ENCODE measurements at regions not wholly inside any gene's neighbourhood (a gene's known extent, or its start where the extent isn't known, plus 50 kb on each side); places are given as distances from the start of the nearest gene placed in this dataset.

DNA sequence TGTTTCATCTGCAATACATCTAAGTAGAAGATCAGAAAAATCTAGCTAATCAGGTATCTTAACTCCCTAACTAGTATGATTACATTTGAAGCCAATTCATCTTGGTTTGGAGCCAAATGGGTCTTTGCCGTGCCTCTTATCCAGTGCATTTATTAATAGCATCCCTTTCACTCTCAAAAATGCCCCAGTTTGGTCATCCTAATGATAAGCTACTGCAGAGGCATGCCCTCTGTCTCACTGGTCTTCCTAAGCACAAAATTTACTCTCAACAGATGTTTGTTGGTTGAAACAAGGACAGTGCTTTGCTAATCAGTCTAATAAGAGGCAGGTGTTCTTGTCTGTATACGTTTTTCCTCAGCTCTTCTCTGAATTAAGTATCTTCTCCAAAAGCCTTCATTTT lies 403.2 kb downstream of the RAD51AP2 start:
- no peaks in the 10 kb centered on the region for H3K36me3 ChIP-seq (ENCODE audit: insufficient read depth, low read length)
- ChIA-PET CTCF (no interaction called here), POLR2A (no interaction called here)
- no peak for DNase-seq
- no peaks in the 10 kb centered on the region for H3K27me3 Mint-ChIP-seq
- H3K4me3 Mint-ChIP-seq = no peak overlapping the region
- no peak for ATAC-seq (ENCODE audit: poor library complexity)
- intact Hi-C loops (cut with DNase I, micrococcal nuclease) = no loop called here
- no peaks in the 10 kb centered on the region for H3K9me3 Mint-ChIP-seq
- no peaks in the 10 kb centered on the region for H3K9me3 ChIP-seq (ENCODE audit: control insufficient read depth in 1 of 2, insufficient read depth in 1 of 2, low read length in 2 of 2)
- H3K27ac ChIP-seq (ENCODE audit: low read depth in 1 of 2, low read length in 2 of 2) = no peak overlapping the region
- H3K4me1 Mint-ChIP-seq (ENCODE audit: low read depth) = no peaks in the 10 kb centered on the region
- no peaks in the 10 kb centered on the region for H3K27me3 ChIP-seq (ENCODE audit: control insufficient read depth in 1 of 2, insufficient read depth in 2 of 2, low read length in 2 of 2)
- TF ChIP-seq, protein P1, sequence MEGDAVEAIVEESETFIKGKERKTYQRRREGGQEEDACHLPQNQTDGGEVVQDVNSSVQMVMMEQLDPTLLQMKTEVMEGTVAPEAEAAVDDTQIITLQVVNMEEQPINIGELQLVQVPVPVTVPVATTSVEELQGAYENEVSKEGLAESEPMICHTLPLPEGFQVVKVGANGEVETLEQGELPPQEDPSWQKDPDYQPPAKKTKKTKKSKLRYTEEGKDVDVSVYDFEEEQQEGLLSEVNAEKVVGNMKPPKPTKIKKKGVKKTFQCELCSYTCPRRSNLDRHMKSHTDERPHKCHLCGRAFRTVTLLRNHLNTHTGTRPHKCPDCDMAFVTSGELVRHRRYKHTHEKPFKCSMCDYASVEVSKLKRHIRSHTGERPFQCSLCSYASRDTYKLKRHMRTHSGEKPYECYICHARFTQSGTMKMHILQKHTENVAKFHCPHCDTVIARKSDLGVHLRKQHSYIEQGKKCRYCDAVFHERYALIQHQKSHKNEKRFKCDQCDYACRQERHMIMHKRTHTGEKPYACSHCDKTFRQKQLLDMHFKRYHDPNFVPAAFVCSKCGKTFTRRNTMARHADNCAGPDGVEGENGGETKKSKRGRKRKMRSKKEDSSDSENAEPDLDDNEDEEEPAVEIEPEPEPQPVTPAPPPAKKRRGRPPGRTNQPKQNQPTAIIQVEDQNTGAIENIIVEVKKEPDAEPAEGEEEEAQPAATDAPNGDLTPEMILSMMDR (IDR thresholded peaks at IDR 0.05) = no peak
- no peak overlapping the region for H3K4me3 ChIP-seq (ENCODE audit: low read length)
- no peaks in the 10 kb centered on the region for H3K4me1 ChIP-seq (ENCODE audit: insufficient read depth, low read length)
- no peak overlapping the region for H3K27ac Mint-ChIP-seq
- no peaks in the 10 kb centered on the region for H3K36me3 Mint-ChIP-seq (ENCODE audit: low read depth)

DNA sequence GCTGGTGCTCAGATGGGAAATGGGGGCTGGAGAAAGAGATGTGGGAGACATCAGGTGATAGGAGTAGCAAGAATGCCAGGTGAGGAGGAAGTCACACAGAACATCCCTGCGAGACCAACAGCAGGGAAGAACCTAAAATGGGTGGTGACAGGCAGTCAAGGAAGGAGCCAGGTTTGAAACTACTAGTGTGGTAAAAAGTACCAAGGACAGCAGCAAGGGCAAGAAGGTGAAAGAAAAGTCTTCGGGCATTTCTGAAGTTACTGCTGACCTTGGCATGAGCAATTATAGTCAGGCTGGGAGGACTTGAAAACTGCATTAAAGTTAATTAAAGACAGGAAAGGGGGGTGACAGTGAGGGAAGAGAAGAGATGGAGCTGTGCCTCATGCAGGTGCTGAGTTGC lies 410.4 kb downstream of the RAD51AP2 start:
- Histone ChIP-seq H3K9me3 (ENCODE audit: control insufficient read depth in 1 of 2, insufficient read depth in 1 of 2, low read length in 2 of 2) (peaks cover 0 to 4% of the 10 kb centered on the region in 2 experiments), H3K36me3 (ENCODE audit: insufficient read depth, low read length) (no peaks in the 10 kb centered on the region), H3K27ac (ENCODE audit: low read depth in 1 of 2, low read length in 2 of 2) (no peak overlapping the region), H3K4me3 (ENCODE audit: low read length) (no peak overlapping the region), H3K27me3 (ENCODE audit: control insufficient read depth in 1 of 2, insufficient read depth in 2 of 2, low read length in 2 of 2) (no peaks in the 10 kb centered on the region), H3K4me1 (ENCODE audit: insufficient read depth, low read length) (no peaks in the 10 kb centered on the region)
- Mint-ChIP-seq H3K27ac (no peak overlapping the region), H3K36me3 (ENCODE audit: low read depth) (no peaks in the 10 kb centered on the region), H3K27me3 (no peaks in the 10 kb centered on the region), H3K9me3 (peaks cover 2% of the 10 kb centered on the region), H3K4me1 (ENCODE audit: low read depth) (no peaks in the 10 kb centered on the region), H3K4me3 (no peak overlapping the region)
- ATAC-seq (ENCODE audit: poor library complexity) (no peak), DNase-seq (no peak)
- TF ChIP-seq, protein P1 (IDR thresholded peaks at IDR 0.05) = no peak
- intact Hi-C loops (cut with DNase I, micrococcal nuclease) = no loop called here
- CTCF ChIA-PET = no interaction called here
- POLR2A ChIA-PET = no interaction called here

DNA sequence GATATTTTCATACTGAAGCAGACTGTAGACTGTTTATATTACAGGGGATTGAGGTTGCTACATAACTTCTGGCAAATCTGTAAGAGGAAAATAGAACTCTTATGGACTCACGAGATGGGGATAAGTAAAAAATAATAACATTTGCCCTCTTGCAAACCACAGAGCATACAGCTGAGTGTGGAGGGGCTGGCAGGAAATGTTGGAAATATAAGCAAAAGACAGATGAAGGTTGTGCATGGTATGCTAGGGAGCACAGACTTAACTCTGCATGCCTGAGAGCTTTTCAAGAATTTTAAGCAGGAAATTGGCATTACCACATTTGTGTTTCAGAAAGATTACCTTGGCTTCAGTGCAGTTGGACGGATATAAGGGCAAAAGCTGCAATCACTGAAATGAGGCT lies 411.1 kb downstream of the RAD51AP2 start:
- peaks cover 2% of the 10 kb centered on the region for H3K9me3 Mint-ChIP-seq
- CTCF ChIA-PET = no interaction called here
- Histone ChIP-seq H3K4me1 (ENCODE audit: insufficient read depth, low read length) (no peaks in the 10 kb centered on the region), H3K9me3 (ENCODE audit: control insufficient read depth in 1 of 2, insufficient read depth in 1 of 2, low read length in 2 of 2) (peaks cover 0 to 4% of the 10 kb centered on the region in 2 experiments), H3K27me3 (ENCODE audit: control insufficient read depth in 1 of 2, insufficient read depth in 2 of 2, low read length in 2 of 2) (no peaks in the 10 kb centered on the region), H3K36me3 (ENCODE audit: insufficient read depth, low read length) (no peaks in the 10 kb centered on the region), H3K27ac (ENCODE audit: low read depth in 1 of 2, low read length in 2 of 2) (no peak overlapping the region), H3K4me3 (ENCODE audit: low read length) (no peak overlapping the region)
- no peak overlapping the region for H3K4me3 Mint-ChIP-seq
- H3K27me3 Mint-ChIP-seq = no peaks in the 10 kb centered on the region
- no peak for ATAC-seq (ENCODE audit: poor library complexity)
- POLR2A ChIA-PET = no interaction called here
- H3K4me1 Mint-ChIP-seq (ENCODE audit: low read depth) = no peaks in the 10 kb centered on the region
- DNase-seq = no peak
- H3K27ac Mint-ChIP-seq = no peak overlapping the region
- TF ChIP-seq, protein P1 (IDR thresholded peaks at IDR 0.05) = no peak
- intact Hi-C loops (cut with DNase I, micrococcal nuclease) = no loop called here
- no peaks in the 10 kb centered on the region for H3K36me3 Mint-ChIP-seq (ENCODE audit: low read depth)
